GM12875 (cell line): ENCODE measurements at regions not wholly inside any gene's neighbourhood (a gene's known extent, or its start where the extent isn't known, plus 50 kb on each side); places are given as distances from the start of the nearest gene placed in this dataset.

Experiments
- H3K4me3 ChIP-seq: one replicate; pipeline ENCODE4 v1.5.1; 2011; ENCODE audit warnings: low read depth, low read length, control low read depth
- TF ChIP-seq, protein P1 (sequence below): IDR thresholded peaks from 2 replicates; pipeline ENCODE4 v1.5.1; 2011; ENCODE audit warnings: low read depth, mild to moderate bottlenecking, control low read depth, inconsistent platforms, low read length, moderate library complexity, borderline replicate concordance; ENCODE audit not compliant: insufficient read depth

DNA sequence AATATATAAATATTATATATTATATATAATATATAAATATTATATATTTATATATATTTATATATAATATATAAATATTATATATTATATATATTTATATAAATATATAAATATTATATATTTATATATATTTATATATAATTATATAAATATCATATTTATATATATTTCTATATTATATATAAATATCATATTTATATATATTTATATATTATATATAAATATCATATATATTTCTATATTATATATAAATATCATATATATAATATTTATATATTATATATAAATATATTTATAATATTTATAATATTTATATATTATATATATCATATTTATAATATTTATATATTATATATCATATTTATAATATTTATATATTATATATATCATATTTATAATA, 321.4 kb downstream of the CDH2 start:
- H3K4me3 ChIP-seq = no peak overlapping the region
- TF ChIP-seq, protein P1, sequence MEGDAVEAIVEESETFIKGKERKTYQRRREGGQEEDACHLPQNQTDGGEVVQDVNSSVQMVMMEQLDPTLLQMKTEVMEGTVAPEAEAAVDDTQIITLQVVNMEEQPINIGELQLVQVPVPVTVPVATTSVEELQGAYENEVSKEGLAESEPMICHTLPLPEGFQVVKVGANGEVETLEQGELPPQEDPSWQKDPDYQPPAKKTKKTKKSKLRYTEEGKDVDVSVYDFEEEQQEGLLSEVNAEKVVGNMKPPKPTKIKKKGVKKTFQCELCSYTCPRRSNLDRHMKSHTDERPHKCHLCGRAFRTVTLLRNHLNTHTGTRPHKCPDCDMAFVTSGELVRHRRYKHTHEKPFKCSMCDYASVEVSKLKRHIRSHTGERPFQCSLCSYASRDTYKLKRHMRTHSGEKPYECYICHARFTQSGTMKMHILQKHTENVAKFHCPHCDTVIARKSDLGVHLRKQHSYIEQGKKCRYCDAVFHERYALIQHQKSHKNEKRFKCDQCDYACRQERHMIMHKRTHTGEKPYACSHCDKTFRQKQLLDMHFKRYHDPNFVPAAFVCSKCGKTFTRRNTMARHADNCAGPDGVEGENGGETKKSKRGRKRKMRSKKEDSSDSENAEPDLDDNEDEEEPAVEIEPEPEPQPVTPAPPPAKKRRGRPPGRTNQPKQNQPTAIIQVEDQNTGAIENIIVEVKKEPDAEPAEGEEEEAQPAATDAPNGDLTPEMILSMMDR = no peak

GRCh38 chr18:27854631-27855030, 322.3 kb downstream of the CDH2 start:
- TF ChIP-seq, protein P1 = no peak
- H3K4me3 ChIP-seq = no peak overlapping the region

- no peak overlapping the region for H3K4me3 ChIP-seq
- TF ChIP-seq, protein P1 = no peak
Observed at GRCh38 chr18:27848336-27848735, 328.6 kb downstream of the CDH2 start.

GRCh38 chr18:27847412-27847811, 329.5 kb downstream of the CDH2 start:
- TF ChIP-seq, protein P1 = no peak
- H3K4me3 ChIP-seq = no peak overlapping the region

DNA sequence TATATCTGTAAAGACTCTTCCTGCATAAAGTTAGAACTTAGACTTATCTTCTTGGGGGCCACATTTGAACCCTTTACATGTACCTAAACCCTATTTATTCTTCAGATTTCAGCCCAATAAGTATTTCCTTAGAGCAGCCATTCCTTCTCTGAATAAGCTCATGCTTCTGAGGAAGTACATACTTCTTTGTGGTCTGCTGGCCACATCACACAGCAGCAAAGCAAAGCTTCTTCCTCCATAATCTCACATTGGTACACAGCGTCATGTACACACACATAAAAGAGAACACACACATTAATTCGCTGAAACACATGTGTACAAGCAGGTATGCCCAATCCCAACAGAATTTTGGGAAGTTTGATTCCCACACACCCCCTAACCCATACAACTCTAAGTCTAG, 331.0 kb downstream of the CDH2 start:
- no peak overlapping the region for H3K4me3 ChIP-seq
- TF ChIP-seq, protein P1 = no peak

- TF ChIP-seq, protein P1 = no peak
- no peak overlapping the region for H3K4me3 ChIP-seq
Observed at GRCh38 chr18:27843783-27844777, 332.9 kb downstream of the CDH2 start.

DNA sequence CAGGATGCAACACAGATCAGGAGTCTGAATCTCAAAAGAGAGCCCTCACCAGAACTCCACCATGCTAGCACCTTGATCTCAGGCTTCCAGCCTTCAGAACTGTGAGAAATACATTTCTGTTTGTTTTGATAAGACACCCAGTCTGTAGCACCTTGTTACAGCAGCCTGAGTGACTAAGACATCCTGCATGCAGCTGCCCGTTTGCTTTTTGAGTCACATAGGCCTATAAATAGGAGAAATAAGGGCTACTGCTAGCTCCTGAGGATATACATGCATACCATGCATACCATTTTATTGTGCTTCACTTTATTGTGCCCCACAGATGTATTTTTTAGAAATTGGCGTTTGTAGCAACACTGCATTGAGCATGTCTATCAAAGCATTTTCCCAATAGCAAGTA, 337.8 kb downstream of the CDH2 start:
- TF ChIP-seq, protein P1 = no peak
- H3K4me3 ChIP-seq = no peak overlapping the region
